ENCODE measurements at regions not wholly inside any gene's neighbourhood (a gene's known extent, or its start where the extent isn't known, plus 50 kb on each side); places are given as distances from the start of the nearest gene placed in this dataset.
"Not testable (repeated sequence)": the region's sequence is repeated elsewhere in the genome, so short reads cannot be mapped to it uniquely, and the experiment has no call there.

- DNase-seq, result no peak
Measured at GRCh38 chr17:33914125-33914524, 341.0 kb upstream of the CCL2 start.

DNA sequence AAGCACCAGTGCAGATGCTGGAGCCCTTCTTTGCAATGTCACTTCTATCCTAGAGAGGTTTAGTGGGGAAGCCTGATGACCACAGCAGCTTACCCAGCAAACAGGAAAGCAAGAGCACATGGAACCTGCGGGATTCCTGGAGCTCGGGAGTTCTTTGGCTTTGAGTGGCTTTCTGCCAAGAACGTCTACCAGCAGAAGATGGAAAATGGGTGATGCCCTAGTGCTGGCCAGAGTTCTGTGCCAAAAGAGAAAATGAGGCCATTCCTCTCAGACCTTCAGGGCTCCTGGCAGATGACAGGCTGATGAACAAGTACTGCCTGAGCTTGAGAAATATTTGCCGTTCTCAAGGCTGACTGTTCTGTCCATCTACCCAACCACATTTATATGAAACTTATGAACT is 332.1 kb upstream of the CCL2 start:
- DNase-seq, result no peak

DNA sequence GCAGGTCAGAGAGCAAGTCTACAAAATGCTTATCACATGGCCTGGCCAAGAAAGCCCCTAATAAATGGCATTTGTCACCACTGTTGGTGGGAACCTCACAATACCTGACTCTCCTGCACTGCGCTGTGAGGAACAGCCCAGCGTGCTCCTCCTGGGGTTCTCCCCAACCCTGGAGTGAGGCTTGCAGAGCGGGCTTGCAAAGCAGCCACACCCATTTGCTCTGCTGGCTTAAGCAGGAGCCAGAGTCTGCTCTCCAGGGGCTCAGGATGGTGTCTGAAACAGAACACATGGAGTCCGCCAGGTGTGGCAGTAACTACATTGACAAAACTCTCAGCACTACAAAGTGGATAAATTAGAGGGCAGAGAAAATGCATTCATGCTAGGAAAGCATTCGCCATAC is 331.0 kb upstream of the CCL2 start:
- no peak for DNase-seq

DNA sequence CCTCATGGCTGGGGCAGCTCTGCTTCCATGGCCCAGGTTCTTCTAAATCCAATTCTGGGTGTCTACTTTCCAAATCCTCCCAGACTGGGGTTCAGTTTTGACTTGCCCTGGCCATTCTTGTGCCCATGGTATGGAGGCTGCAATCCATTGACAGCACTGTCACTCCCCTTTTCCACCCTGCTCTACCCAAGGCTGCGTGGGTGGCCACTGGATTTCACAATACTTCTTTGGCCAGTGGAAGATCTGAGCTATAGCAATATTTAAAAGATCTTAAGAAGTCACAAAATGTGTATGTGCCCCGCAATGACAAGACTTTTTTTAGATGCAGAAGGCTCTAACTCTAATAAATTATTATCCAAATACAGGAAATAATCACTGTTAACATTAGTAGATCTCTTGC is 329.4 kb upstream of the CCL2 start:
- DNase-seq, result no peak

GRCh38 chr17:33927732-33928133 is 327.4 kb upstream of the CCL2 start:
- DNase-seq, result no peak

GRCh38 chr17:33929181-33929724 is 325.8 kb upstream of the CCL2 start:
- DNase-seq, result no peak

DNA sequence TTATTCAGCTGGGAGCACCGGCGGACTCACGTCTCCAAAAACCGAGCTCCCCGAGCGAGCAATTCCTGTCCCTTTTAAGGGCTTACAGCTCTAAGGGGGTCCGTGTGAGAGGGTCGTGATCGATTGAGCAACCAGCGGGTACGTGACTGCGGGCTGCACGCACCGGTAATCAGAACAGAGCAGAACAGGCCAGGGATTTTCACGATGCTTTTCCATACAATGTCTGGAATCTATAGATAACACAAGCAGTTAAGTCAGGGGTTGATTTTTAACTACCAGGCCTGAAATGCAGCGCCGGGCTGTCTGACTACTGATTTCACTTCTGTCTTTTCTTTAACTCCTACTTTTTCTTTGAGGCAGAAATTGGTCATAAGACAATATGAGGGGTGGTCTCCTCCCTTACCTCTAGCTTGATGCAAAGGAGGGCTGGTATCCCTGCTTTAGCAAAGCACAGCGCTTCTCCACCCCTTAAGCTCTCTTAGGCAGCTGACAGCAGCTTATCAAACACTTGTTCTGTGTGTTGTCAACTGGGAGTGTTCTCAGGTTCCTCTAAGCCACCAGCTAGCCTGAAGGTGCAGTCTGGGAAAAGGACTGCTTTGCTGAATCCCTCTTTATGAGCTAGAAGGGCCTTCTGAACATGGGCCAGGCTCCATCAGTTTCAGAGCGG is 323.8 kb upstream of the CCL2 start:
- not testable (repeated sequence) for DNase-seq

GRCh38 chr17:33932996-33933395 is 322.1 kb upstream of the CCL2 start:
- no peak for DNase-seq

DNA sequence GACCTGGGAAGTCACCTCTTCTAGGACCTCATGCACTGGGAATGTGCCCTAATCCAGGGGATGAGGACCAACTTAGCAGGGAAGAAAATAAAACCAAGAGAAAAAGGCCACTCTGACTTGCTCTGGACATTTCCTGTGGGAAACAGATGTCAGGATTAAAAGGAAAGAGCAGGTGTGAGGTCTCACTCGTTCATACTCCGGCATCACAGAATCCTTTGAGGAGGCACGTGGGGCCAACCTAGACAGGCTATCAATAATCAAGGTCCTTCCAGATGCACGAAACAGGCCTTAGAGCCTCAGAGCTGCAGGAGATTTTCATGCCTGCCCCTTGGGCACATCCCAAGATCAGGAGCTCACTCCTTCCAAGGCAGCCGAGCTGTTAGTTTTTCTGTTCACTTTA is 321.5 kb upstream of the CCL2 start:
- no peak for DNase-seq

- DNase-seq, result no peak
Measured at GRCh38 chr17:33934696-33935095, 320.4 kb upstream of the CCL2 start.

DNA sequence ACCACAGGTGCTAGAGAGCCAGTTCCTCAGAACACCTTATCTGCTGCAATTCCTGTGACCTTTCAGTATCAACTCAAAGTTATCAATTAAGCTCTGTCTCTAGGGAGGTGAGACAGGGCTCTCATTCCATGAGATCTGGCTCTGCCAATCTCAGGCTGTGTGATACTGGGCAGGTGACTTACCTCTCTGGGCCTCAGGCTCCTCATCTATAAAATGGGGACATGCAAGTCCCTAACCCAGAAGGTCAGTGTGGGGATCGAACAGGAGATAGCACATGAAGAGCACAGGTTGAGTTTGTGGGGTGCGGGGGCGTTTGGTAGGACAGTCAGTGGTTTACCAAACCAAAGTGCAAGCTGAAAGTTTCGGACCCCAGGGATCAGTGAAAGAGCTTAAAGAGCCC is 319.3 kb upstream of the CCL2 start:
- no peak for DNase-seq

DNA sequence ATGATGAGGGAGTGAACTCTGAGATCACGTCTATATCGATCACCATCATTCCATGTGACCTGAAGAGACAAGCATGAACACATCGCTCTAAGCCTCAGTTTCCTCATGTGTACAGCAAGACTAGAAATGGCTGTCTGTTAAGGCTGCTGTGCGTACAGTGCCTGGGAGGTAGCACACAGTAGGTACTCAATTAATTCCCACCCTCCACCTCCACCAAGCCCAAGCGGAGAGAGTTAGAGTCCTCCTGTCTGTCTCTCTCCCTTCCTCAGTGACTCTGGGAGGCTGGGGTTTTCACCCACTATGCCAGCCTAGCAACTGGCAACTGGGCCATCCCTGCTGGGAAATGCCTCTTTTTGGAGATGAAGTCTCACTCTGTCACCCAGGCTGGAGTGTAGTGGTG is 318.3 kb upstream of the CCL2 start:
- no peak for DNase-seq

DNA sequence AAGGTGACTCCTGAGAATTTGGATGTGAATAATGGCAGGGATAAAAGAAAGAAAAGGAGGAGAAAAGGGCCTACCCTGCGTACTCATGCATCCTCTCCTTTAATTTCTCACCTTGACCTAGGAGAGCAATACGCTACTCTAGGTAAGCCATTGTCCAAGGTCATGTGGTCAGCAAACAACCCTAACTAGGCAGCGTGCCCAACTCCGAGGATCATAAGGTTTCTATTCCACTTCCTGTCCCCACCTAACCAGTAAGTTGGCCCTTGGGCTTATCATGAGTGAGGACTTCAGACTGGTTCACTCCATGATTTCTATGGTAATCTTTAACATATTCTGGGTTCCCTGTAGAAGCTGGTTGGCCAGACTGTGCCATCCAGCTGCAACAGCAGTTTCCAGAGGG is 315.1 kb upstream of the CCL2 start:
- no peak for DNase-seq

- DNase-seq, result no peak
Measured at GRCh38 chr17:33940769-33941370, 314.2 kb upstream of the CCL2 start.

GRCh38 chr17:33941744-33942143 is 313.3 kb upstream of the CCL2 start:
- DNase-seq, result no peak

GRCh38 chr17:33942414-33942813 is 312.7 kb upstream of the CCL2 start:
- no peak for DNase-seq

DNA sequence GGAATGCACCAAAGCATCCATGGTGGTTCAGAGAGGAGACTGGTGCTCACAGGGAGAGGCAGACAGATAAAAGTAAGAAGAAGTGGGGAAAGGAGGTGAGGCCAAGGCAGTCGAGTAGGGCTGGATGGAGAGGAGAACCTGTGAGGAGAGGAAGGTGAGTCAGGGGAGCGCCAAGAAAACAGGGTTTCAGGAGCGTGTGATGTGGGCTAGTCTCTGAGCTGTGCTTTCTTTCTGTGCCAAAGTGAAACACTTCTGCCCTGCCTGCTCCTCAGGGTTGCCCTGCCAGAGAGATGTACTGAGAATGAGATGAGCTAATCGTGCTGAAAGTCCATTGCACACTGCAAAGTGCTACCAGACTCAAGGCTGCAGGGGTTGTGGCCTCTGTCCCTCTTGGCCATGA is 310.7 kb upstream of the CCL2 start:
- DNase-seq, result no peak

- DNase-seq, result no peak
Measured at GRCh38 chr17:33944826-33945225, 310.3 kb upstream of the CCL2 start.

DNA sequence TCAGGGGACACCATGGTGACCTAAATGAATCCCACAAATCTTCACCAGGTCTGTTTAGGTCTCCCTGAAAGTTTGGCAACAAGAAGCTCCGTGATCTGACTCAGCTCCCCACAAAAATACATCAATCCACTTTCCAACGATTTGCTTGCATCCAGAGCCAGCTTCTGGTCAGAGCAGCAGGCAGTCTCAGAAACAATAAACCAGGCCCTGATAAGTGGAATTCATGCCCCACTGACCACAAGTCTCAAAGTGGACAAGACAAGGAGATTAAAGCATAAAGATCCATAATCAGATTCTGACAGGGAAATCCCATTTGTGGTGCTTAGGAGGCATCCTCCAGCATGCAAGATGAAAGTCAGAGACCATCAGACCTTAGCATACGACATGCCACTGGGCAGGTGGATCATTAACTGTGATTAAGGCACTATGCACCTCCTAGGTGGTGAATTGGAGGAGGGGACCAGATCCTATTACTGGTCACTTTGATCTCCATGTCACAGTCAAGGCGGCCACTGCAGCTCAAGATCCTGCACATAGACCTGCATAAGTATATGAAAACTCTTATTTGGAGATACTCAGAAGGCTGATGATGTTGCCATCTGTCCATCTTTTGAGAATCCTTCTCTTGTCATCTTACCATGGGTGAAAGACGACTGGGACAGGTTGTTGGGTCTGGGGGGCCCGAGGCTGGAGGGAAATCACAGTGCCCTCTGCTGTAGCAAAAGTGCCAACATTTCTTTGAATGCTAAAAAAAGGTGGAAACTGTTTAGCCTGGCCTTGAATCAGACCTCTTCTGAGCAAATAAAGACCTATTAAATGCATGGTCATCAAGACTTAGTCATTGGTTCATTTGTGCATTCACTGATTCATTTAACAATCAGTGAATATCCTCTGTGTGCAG is 309.2 kb upstream of the CCL2 start:
- DNase-seq, result no peak

DNA sequence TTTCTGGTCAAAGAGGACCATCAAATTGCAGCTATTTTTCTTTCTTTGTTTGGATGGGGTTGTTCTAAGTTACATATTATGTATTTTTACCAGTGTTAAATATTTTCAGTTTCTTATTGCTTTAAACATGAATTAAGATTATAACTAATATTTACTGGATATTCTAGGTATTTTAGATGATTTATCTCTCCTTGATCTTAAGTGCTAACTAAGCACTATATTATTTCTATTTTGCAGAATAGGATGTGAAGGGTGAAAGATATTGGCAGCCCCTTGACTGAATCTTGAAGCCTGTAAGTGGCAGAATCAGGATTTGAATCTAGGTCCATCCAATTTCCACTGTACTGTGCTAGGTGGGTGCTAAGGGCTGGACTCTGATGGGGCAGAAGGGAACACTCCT is 307.3 kb upstream of the CCL2 start:
- DNase-seq, result no peak

DNA sequence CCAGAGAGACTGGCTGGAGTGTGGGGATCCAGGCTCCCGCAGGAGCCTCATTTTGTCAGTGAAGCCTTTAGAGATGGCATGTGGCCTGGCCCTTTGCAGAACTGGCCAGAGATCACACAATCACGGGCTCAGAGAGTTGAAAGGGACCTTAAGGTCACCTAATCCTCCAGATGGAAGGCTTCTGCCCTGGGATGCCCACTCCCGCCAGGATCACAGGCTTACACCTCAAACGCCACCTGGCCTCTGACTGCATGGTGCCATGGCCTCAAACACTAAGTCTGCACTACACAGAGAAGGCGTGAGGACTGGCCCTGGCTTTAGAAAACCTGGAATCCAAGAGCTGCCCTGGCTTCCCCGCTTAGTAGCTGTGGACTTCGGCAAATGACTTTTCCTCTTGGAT is 306.8 kb upstream of the CCL2 start:
- no peak for DNase-seq

DNA sequence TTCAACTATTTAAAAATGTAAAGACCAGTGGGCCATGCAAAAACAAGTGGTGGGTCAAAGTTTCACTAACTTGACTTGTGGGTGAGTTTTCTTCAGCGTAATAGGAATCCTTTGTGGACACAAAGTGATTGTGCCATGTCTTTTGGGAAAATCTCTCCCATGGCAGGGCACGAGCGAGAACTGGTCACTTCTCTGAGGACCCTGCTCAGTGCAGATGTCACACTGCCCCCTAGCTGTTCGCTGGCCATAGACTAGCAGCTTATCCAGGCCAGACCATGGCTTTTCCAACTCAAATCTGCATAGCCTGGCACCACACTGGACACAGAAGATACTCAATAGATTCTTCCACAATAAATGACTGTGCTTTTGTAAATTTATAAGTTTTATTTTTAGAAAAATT is 306.0 kb upstream of the CCL2 start:
- no peak for DNase-seq

DNA sequence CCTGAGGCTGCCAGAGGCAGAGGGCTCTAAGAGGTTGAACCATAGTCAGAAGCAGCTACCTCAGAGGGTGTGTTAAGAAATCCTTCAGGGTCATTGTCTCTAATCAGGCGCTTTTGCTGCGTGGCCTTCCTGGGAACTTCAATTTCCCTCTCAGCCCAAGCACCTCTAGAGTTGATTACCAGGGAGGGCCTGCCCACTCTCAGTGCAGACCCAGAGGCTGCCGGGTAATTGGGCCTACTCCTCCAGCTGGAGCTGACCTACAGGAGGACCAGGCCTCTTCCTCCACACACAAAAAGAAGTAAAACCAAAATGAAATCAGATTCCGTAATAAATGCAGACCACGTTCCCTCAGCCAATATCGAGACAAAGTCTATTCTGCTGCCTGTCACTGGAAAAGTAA is 305.0 kb upstream of the CCL2 start:
- DNase-seq, result no peak

DNA sequence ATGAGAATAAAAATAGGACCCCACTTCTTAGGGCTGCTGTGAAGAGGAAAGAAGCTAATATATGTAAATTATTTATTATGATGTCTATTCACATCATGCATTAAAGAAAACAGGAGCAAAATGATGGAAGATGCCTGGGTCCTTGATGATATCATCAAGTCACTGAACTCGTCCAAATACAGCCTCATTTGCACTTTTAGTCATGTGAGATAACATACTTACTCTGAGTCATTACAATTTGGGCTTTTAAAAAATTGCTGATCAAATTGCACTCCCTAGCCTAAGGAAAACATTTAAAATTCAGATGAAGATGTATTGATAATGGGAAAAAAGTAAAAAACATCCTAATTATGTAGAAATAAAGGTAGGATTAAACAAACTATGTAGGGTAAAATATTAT is 302.7 kb upstream of the CCL2 start:
- no peak for DNase-seq

All from bone marrow (tissue), 2 donors.